Stimulated activated CD8-positive, alpha-beta memory T cell treated with anti-CD3 and anti-CD28 coated beads, Interleukin-2, amount 100 ng/mL, for 1 hour (primary cell): ENCODE measurements at regions not wholly inside any gene's neighbourhood (a gene's known extent, or its start where the extent isn't known, plus 50 kb on each side); places are given as distances from the start of the nearest gene placed in this dataset.
A peak's percentile ranks its signal among the peaks of the same experiment; 100 is the strongest.
"Not testable (repeated sequence)": the region's sequence is repeated elsewhere in the genome, so short reads cannot be mapped to it uniquely, and the experiment has no call there.

Experiments
- DNase-seq, 2 donors: peaks; one replicate each; pipeline ENCODE4 v3.0.0-alpha.2; 2020; ENCODE audit warnings: low read depth in 2 of 2

DNA sequence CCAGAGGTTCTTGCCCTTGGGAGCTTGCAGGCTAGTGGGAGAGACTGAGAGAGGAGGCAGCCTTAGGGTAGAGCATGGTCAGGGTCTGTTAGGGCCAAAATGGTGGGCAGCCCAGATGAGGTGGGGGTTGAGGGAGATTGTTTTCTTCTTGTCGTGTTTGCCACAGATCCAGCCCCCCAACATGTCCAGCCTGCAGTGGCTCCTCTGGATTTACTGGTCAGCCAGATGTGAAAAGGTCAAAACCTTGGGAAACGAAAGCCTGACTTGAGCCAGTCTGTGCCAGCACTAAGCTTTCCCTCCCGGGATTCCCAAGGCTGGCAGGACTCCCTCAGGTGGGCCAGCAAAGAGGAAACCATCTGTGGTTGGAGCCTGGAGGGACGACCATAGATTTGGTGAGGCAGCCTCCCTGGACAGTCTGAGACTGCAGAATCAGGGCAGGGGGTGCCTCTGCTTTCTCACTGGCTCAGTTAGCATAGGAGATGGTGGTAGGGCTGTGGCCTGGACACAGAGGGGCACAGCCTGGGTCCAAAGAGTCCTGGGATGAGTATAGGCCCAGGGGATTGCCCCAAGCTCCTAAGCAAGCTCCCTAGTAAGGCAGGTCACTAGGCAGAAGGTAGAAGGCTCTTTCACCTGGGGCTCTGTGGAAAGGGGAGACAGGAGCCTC is 51.2 kb upstream of the PRR23C start:
- DNase-seq = no peak

DNA sequence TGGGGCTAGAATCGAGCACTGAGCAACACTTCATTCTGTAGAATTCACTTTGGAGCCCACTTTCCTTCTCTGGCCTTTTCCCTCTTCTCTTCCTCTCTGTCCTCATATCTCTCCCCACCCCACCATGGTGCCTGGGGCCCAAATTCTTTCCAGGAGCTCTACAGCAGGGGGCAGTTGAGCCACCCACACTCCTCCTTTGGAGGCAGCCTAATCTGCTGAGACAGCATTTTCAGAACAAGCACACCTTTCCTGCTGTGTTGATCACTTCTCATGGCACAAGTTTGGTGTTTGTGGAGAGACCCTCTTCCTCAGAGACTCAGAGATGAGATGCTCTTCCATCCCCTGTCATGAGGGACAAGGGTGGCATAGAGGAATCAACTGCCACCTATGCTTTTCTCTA is 52.0 kb upstream of the PRR23C start:
- DNase-seq = no peak

DNA sequence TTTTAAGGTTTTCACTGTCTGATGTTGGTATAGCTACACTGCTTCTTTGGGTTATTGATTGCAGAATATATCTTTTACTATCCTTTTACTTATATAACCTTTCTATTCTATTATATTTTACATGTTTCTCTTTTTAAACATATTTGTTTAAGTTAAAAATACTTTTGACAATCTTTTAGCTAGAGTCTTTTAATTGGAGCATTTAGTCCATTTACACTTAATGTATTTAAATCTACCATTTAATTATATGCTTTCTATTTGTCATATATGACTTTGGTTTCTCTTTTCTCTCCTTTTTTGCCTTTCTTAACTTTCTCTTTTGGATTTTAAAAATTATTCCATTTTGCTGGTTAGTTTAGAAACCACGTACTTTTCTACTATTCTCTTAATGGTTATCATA is 53.7 kb upstream of the PRR23C start:
- DNase-seq = no peak

DNA sequence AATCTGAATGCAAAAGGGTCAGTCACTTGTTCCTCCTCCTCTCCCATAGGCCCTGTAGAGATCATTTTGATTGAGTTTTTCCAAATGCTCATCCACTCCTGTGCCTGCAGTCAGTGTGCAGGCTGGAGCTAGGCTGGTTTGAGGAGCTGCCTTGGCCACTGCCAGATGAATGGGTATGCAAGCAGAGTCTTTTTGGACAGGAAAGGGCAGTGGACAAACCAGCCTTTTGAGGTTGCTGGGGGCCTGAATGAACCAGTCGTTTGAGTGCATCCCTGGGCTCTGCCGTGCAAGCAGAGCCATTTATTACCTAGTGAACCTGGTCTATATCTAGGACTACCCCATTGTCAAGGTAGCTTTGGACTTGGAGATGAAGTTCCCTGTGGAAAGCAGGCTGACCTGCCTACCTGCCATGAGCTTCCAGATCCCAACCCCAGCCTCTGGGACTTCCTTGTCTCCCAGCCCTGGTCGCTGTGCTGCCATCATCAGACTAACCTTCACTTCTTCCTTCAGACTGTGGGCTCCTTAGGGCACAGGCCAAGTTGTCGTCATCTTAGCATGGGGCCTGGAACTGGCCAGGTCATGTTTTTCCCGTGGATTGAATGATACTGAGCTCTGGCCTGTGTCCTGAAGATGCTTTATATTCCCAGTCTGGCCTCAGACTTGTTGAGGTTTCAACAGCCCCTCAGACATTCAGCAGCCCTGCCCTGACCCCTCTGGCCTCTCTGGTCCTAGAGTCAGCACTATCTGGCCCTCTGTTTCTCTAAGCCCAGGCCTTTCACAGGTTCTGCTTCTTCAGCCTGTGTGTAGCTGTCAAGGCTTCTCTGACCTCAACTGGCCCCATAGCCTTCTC is 55.5 kb upstream of the PRR23C start:
- no peak for DNase-seq

DNA sequence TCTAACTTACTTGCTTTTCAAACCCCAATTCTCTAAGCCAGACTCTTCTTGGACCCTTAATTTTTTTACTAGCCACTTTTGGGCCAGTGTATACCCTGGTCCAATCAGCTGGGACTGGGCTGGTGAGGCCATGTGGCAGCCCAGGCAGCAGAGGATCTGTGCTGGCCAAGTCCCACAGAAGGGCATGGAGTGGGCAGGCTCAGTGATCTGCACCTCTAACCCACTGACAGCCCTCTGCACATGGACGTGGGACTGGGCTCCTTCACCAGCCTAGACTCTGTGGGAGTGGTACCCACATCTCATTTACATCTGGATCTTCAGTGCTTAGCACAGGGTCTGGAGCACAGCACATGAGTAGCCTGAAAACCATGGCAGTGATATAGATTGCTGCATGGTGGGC is 56.1 kb upstream of the PRR23C start:
- no peak for DNase-seq

DNA sequence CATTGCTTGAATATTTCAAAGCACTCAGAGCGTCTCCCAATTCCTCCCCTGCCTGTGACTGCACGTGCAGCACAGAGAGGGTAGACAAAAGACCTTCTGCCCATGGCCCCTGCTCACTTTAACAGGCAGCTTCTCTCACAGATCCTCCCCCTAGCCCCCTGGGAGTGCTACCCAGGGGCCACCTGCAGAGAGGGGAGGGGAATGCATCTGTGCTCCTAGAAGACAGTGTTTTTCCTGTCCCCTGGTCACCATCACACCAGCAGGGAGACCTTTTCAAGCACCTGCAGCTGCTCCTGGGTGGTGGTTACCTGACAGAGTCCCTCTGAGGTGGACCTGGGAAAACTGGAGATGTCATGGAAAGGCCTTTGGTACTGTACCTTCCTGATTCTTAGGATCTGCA is 56.7 kb upstream of the PRR23C start:
- DNase-seq = no peak

DNA sequence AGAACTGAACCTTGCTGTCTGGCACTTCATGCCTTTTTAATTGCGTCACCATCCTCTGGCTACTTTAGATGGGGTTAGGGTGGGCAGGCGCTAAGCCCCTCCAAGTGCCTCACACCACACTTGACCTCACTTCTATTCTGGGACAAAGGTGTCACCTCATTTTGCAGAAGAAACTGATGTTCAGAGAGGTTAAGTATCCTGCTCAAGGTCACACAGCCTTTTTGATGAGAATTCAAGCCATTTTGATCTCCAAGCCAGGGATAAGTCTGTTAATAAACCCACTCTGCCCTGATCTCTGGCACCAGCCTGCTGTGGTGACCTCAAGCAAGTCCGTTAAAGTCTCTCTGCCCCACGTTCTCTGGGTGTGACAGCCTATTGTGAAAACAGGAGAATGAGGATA is 58.8 kb upstream of the PRR23C start:
- no peak for DNase-seq

DNA sequence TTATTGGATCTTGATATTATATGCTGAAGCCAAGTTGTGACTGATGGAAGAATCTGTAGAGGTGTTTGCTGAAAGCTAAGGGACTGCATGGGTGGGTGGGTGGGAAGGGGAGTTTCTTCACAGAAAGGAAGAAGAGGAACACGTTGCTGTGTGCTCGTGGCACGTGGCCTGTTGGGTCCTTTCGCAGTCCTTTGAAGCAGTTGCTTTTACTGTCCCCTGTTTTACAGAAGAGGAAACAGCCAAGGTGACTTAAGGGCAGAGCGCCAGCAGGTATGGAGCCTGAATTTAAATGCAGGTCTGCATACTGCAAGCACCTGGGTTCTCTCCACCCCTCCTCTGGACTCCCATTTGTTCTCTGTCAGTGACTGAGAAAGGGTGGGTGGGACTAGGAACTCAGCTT is 59.4 kb upstream of the PRR23C start:
- DNase-seq = no peak

DNA sequence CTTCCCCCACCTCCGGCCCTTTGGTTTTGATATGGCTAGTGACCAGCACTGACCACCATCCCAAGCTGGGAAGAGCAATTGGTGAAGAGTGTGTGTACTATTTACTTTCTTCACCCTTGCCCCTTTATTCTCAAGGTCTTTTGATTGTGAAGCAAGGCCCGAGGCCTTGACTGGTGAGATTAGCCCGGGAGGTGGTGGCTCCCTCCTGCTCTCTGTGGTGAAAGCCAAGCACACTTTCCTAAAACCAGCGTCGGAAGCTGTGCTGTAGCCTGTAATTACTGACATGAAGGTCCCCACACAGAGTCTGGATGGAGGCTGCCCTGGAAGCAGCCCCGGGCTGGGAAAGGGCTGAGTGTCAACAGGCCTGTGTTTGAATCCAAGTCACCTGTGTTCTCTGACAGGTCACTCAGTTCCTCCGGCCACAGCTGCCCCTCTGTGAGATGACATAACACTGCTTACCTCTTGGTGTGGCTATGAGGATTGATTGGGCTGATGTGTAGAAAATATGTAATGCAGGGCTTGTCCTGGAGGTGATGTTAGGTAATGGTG is 60.5 kb upstream of the PRR23C start:
- no peak for DNase-seq

DNA sequence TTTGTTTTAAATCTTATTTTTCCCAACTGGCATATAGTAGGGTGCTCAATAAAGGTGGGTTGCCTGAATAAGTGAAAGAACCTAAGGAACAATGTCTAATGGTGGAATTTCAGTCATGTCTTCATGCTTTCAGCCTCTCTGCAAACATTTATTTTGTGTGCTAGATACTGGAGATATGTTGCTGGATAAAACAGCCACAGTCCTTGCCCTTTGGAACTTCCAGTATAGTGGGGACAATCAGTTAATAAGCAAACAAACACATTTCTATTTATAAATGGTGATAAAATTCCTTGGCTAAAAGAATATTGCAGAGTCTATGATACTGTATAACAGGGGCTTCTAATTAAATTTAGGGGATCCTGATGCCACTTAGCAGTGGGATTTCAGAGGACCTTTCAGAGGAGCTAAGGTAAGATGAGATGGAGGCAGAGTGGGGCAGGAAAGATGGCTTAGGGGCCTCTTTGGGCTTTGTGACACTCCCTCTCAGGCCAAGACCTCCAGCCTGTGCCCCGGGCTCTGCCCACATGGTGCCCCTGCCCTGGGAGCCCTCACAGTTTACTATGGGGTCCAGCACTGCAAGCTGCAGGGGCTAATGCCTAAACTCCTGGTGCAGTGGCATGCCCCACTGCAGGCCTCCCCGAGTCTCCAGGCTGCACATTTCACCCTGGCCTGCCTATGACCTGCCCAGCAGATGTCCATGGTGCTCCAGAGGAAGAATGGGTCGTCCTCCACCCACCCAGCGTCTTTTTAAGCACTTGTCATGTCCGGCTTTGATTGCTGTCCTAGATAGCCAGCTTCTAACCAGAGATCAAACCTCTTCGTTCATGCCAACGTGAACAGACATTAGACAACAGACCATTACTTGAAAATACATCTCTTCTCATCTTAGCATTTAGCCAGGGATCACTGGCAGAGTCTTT is 61.6 kb upstream of the PRR23C start:
- no peak for DNase-seq

DNA sequence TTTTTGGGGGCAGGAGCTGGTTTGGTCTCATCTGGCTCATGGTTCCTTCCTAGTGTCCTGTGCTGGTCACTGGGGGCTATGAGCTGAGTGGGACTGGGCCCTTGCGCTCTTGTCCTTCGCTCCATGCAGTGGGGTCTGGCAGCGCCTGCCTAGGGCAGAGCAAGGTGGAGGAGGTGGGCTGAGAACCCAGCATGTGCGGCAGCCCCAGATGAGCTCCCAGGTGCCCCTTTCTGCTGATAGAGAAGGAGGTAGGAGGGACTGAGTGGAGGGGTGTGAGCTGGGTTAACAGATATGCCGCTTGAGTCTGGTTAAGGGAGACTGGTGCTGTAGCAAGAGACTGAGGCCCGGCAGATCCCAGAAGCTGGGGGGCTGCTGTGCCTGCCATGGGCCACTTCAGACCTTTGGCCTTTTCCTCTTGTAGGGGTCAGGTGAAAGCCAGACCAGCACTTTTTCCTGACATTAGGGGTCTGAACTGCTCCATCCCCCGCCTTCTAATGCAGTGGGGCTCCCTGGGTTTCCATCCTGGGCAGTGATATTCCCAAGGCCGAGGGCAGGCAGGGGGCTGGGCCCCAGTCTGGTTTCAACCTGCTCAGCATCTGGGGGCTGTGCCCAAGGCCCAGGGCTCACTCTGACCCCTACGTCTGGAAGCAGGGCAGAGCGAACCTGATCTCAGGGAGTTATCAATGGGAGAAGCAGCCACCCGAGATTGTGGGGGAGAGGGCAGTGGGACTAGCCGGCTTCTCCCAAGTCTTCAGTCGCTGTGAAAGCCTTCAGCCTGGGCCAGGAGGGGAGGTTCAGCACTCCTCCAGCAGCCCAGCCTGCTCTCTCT is 62.9 kb upstream of the PRR23C start:
- DNase-seq = no peak

DNA sequence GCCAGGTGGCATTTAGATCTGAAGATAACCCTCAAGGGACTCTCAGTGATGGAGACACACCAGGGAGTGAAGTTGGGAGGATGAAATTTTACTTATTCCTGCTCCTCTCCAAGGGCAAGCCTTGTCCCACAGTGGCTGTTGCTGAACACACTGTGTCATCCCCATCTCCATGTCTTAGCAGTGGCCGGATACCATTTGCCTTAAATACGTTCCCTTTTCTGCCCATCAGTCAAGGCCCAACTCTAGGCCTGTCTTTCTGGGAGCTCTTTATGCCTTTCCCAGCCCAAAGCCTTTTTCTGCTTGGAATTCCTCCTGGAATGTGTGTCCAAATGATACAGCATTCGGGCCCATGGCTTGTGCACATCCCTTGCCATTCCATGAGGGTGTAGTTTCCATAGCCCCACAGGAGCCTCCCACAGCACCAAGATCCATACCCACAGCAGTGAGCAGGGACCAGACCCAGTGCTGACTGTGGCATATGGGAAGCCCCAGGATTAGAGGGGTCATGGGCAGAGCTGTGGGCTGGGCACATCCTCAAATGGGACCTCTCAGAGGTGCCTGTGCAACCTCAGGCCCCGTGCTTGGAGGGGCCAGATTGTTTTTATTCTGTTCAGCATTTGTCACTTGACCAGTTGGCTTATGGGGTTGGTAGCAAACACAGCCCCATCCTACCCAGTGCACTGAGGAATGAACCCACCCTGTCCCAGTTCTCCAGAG is 63.7 kb upstream of the PRR23C start:
- no peak for DNase-seq

DNA sequence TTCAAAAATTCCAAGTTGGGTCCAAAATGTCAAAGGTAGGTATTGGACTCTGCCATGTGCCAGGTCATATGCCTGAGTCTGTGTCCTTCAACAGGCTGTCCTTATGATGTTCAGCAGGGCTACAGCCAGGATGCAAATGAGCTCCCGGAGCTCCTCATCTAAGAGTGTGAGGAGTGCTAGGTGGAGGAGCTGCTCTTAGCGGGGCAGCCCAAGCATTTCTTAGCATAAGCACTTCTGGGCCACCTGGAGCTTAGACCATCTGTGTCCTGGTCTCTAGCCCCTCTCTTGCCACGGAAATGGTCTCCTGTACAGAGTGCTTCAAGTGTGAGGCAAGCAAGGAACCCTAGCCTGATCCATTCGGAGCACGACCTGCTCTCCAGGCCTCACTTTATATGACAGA is 64.6 kb upstream of the PRR23C start:
- DNase-seq = no peak

DNA sequence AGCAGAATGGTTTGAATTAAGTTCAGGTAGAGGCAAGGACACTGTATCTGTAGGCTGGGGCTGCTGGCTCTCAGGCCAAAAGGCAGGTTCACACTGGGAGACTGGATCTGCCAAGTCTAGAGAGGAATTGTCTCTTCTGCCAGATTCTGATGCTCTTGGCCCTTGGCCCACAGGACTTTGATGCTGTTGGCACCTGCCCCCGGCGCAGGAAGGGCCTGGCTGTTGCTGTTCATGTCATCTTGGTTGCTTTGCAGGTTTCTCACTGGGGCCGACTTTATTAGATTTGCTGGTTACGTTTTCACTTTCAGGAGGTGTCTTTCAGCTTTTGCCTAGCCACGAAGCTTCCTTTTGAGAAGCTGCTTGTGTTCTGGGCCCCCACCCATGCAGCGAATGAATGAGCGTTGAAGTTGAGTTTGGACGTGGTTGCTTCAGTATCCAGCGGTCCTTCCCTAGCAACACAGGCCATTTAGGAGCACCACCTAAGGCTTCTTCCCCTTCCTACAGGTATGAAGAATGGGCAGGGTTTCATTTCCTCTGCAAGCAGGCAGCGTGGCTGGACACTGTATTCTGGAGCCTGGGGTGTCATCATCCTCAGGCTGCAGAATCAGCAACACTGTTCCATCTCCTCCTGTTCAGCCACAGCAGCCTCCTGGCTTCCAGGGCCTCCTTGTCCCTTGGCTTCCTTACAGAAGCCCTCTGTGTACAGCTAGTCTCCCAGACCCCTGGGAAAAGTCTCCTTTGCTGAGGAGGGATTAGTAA is 65.6 kb upstream of the PRR23C start:
- no peak for DNase-seq

DNA sequence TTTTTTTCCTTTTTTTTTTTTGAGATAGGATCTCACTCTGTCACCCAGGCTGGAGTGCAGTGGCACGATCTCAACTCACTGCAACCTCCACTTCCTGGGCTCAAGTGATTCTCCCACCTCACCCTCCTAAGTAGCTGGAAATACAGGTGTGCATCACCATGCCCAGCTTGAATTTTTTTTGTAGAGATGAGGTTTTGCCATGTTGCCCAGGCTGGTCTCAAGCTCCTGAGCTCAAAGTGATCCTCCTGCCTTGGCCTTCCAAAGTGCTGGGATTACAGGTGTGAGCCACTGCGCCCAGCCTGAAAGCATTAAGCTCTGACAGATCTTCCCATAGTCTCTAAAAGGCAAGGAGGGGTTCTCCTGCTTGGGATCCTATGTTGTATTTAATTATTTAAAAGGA is 66.2 kb upstream of the PRR23C start:
- not testable (repeated sequence) for DNase-seq

DNA sequence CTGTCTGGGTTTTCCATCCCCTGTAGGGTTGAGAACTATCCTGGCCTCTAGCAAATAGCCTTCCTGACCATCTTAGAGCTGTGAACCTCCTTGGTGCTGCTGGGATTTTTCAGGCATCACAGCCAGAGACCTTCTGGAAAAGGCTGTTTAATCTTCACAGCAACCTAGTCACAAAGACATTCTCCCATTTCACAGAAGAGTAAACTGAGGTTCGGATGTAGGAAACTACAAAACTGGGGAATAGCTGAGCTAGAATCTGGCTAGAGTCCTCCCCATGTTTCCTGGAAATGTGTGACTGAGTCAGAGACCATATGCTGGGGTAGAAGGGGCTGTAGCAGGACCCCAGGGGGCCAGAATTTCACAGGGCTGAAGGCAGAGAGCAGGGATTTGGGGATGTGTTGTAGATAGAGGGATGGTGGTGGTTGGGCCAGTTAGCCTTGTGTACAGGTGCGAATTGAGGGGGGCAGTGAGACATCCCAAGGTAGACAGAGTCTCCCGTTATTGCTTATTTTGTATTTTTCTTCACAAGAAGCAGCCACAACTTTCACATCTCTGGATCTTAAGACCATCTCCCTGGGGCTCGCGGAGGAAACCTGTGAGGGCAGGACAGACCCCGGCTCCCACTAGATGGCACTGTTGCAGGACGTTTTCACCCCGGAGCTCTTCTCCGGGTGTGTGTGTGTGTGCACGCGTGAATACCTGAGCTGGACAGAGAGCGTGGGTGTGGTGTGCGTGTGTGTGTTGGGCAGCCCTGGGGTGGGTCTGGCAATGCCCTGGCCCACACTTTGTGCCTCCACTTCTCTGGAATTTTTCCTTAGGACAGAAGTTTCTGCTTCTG is 66.9 kb upstream of the PRR23C start:
- peak in 1 of 2 donors; percentile 25 for DNase-seq

DNA sequence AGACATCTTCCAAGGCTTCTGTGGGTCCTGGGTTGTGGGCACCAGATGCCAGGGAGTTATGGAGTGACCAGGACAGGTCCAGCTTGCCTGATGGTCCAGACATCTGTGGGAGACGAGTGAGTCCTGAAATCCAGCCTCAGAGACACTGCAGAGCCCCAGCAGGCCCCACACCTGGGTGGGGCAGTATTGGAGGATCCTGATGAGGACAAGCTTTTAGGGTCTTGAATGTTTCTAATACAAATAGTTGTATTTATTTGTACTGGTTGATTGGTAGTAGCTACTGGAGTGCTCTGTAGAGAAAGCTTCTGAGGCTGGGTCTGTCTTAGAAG is 67.5 kb upstream of the PRR23C start:
- no peak for DNase-seq

DNA sequence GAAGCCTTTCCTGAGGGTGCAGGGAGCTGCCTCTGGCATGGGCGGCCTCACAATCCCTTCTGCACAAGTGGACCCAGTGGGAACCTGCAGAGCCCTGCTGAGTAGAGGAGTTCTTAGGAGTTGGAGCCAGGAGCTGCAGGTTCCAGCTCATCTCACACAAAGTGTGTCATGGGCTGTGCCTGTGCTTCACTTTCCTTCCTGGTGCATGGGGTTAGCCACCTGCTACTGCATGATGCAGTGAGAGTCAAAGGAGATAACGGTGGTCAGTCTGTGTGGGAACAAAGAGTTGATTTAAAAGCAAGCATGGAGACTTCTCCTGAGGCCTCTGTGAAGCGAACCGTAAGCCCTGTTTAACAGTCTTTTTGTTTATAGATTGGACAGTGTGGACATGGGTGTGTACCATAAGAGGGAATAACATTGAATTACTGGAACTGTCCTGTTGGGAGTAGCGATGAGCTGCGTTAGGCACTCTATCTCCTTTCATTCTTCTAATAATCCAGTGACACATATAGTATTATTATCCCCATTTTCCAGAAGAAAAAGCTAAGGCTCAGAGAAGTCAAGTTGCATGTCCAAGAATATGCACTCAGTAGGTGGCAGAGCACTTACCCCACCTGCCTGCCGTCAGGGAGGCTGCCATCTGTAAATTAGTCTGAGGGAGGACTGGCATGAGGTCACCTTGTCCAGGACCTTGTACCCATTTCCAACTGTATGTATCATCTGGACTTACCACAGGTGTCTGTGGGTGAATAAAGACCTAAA is 68.7 kb upstream of the PRR23C start:
- DNase-seq = no peak
